ENCODE measurements at regions not wholly inside any gene's neighbourhood (a gene's known extent, or its start where the extent isn't known, plus 50 kb on each side); places are given as distances from the start of the nearest gene placed in this dataset.
A peak's percentile ranks its signal among the peaks of the same experiment; 100 is the strongest.

DNA sequence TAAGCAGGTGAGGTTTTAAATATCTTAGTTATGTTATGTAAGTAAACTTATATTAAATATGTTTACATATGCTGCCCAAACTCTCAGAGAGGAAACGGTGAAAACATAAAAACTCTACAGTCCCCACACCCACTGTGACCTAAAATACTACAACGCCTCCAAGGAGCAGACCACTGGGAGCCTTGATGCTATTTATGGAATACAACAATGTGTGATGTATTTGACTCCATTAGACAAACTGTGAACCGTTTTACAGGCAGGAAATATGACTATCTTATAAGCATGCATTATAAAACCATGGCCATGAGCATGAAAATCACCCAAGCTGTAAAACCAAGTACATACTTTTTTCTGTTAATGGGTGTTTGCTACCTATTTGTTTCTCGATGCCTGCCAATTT is 379.5 kb upstream of the TBL1XR1 start:
- no peak for DNase-seq (ENCODE audit: low read depth, low spot score)
- TF ChIP-seq CTCF (IDR thresholded peaks at IDR 0.05; ENCODE audit: low read depth, low read length) = no peak
- H3K4me3 ChIP-seq (ENCODE audit: low read depth, low read length) = no peak overlapping the region
- in situ Hi-C loops (cut with HindIII; ENCODE audit: low sequenced_read_pairs) = no loop called here

GRCh38 chr3:177578488-177578887 is 381.2 kb upstream of the TBL1XR1 start:
- no peak for DNase-seq (ENCODE audit: low read depth, low spot score)
- in situ Hi-C loops (cut with HindIII; ENCODE audit: low sequenced_read_pairs) = no loop called here
- no peak for TF ChIP-seq CTCF (IDR thresholded peaks at IDR 0.05; ENCODE audit: low read depth, low read length)
- H3K4me3 ChIP-seq (ENCODE audit: low read depth, low read length) = no peak overlapping the region

DNA sequence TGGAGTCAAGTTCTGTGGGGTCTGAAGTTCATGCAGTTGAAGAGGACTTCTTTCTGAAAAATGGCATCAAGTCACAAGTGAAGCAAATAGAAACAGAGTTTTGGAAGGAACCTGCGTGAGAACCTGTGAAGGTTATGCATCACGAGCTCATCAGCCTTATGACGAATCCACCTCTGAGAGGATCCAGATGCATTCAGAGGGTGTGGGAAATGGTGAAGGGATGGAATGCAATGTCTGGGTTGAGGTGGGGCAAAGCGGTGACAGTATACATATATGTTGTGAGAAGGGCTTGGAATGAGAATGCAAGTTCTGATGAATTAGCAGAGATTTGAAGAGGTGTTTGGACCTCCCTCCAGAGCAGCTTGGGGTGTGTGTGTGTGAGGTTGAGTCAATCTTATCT is 382.1 kb upstream of the TBL1XR1 start:
- in situ Hi-C loops (cut with HindIII; ENCODE audit: low sequenced_read_pairs) = no loop called here
- TF ChIP-seq CTCF (IDR thresholded peaks at IDR 0.05; ENCODE audit: low read depth, low read length) = no peak

GRCh38 chr3:177580437-177580836 is 383.2 kb upstream of the TBL1XR1 start:
- in situ Hi-C loops (cut with HindIII; ENCODE audit: low sequenced_read_pairs) = no loop called here
- no peak for DNase-seq (ENCODE audit: low read depth, low spot score)
- TF ChIP-seq CTCF (IDR thresholded peaks at IDR 0.05; ENCODE audit: low read depth, low read length) = no peak
- no peak overlapping the region for H3K4me3 ChIP-seq (ENCODE audit: low read depth, low read length)

More for the DNA sequence above, 382.1 kb upstream of the TBL1XR1 start:
- H3K4me3 ChIP-seq (ENCODE audit: low read depth, low read length) = no peak overlapping the region
- no peak for DNase-seq (ENCODE audit: low read depth, low spot score)

GRCh38 chr3:177585271-177585670 is 388.0 kb upstream of the TBL1XR1 start:
- no peak overlapping the region for H3K4me3 ChIP-seq (ENCODE audit: low read depth, low read length)
- DNase-seq (ENCODE audit: low read depth, low spot score) = no peak
- in situ Hi-C loops (cut with HindIII; ENCODE audit: low sequenced_read_pairs) = no loop called here
- TF ChIP-seq CTCF (IDR thresholded peaks at IDR 0.05; ENCODE audit: low read depth, low read length) = no peak

- no peak overlapping the region for H3K4me3 ChIP-seq (ENCODE audit: low read depth, low read length)
- in situ Hi-C loops (cut with HindIII; ENCODE audit: low sequenced_read_pairs) = no loop called here
- TF ChIP-seq CTCF (IDR thresholded peaks at IDR 0.05; ENCODE audit: low read depth, low read length) = no peak
- peak; percentile 61 for DNase-seq (ENCODE audit: low read depth, low spot score)
Measured at GRCh38 chr3:177589041-177589650, 391.9 kb upstream of the TBL1XR1 start.

Data from astrocyte of the spinal cord (primary cell).